ENCODE measurements at regions not wholly inside any gene's neighbourhood (a gene's known extent, or its start where the extent isn't known, plus 50 kb on each side); places are given as distances from the start of the nearest gene placed in this dataset.
"Not testable (repeated sequence)": the region's sequence is repeated elsewhere in the genome, so short reads cannot be mapped to it uniquely, and the experiment has no call there.

DNA sequence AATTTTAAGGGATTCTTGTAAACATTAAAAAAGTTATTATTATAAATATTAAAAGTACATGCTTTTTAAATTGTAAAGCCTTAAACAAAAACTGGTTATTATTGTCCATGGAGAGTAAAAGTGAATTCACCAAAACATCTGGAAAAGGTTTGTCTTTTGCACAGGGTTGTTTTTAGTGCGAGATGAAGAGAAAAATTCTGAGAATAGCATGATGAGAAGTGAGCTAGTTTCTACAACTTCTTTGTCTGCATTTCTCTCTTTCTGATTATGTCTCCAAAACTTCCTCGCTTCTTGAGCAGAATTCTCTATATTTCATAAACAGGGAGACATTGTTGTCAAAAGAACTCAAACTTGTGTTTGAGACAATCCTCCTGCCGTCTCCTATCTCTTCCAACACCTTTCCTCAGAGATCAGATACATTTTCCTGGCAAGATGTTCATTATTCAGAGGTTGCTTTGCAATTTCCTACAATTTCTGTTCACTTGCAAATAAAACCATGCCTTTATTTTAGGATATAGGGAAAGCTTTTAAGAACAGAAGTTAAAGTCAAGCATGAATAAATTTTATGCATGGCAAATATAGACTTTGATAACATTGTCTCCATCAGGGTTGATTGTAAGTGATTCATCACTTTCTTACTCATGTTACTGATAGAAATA, 372.1 kb upstream of the NPVF start:
- no peak for DNase-seq (ENCODE audit: low read depth, low spot score)
- no peak for TF ChIP-seq CTCF (IDR thresholded peaks at IDR 0.05; ENCODE audit: low read depth, low read length)
- ChIA-PET CTCF (no interaction called here), POLR2A (no interaction called here)
- no peaks in the 10 kb centered on the region for H3K27me3 ChIP-seq (ENCODE audit: control insufficient read depth, insufficient read depth, low read length)
- H3K27ac ChIP-seq (ENCODE audit: low read depth, low read length): no peak overlapping the region
- no peak overlapping the region for H3K4me3 ChIP-seq (ENCODE audit: low read depth, low read length)
- H3K9me3 ChIP-seq (ENCODE audit: control insufficient read depth, insufficient read depth, low read length): no peaks in the 10 kb centered on the region

- DNase-seq (ENCODE audit: low read depth, low spot score); H3K27ac ChIP-seq (ENCODE audit: low read depth, low read length); POLR2A ChIA-PET; H3K27me3 ChIP-seq (ENCODE audit: control insufficient read depth, insufficient read depth, low read length); H3K4me3 ChIP-seq (ENCODE audit: low read depth, low read length); H3K9me3 ChIP-seq (ENCODE audit: control insufficient read depth, insufficient read depth, low read length): not testable (repeated sequence)
- CTCF ChIA-PET: interaction anchor here (0.6 kb wide), 1 partner anchor 650 kb away, joined by 5 read pairs; no protein-coding TSS in a partner anchor
Observed at GRCh38 chr7:25602730-25603426, 374.6 kb upstream of the NPVF start.

GRCh38 chr7:25603427-25603740, 375.1 kb upstream of the NPVF start:
- H3K9me3 ChIP-seq (ENCODE audit: control insufficient read depth, insufficient read depth, low read length); POLR2A ChIA-PET; CTCF ChIA-PET; H3K4me3 ChIP-seq (ENCODE audit: low read depth, low read length); DNase-seq (ENCODE audit: low read depth, low spot score); H3K27ac ChIP-seq (ENCODE audit: low read depth, low read length); H3K27me3 ChIP-seq (ENCODE audit: control insufficient read depth, insufficient read depth, low read length): not testable (repeated sequence)

- ChIA-PET POLR2A (no interaction called here), CTCF (interaction anchor here (1.7 kb wide), 1 partner anchor 46 kb away, joined by 6 read pairs; no protein-coding TSS in a partner anchor)
- H3K27me3 ChIP-seq (ENCODE audit: control insufficient read depth, insufficient read depth, low read length): no peaks in the 10 kb centered on the region
- H3K4me3 ChIP-seq (ENCODE audit: low read depth, low read length): no peak overlapping the region
- DNase-seq (ENCODE audit: low read depth, low spot score): no peak
- no peaks in the 10 kb centered on the region for H3K9me3 ChIP-seq (ENCODE audit: control insufficient read depth, insufficient read depth, low read length)
- TF ChIP-seq CTCF (IDR thresholded peaks at IDR 0.05; ENCODE audit: low read depth, low read length): no peak
- no peak overlapping the region for H3K27ac ChIP-seq (ENCODE audit: low read depth, low read length)
Observed at GRCh38 chr7:25611196-25611595, 382.9 kb upstream of the NPVF start.

DNA sequence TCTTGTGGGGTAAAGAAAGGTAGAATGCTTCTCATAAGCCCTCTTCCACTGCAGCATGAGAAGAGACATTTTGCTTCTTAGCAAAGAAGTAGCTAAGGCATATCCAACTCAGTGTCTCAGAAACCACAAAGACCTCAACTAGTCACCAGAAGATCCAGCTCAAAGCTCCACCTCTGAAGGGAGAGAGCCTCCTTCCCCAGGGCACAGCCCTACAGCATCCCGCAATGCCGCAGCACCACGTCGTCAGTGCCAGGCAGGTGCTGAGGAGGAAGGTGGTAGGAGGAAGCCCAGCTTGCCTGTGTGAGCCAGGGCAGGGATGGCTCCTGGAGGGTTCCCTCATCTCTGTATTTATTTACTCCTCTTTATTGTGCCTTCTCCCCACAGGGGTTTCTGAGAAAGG, 385.6 kb upstream of the NPVF start:
- H3K27me3 ChIP-seq (ENCODE audit: control insufficient read depth, insufficient read depth, low read length): no peaks in the 10 kb centered on the region
- CTCF ChIA-PET: no interaction called here
- DNase-seq (ENCODE audit: low read depth, low spot score): no peak
- no peak for TF ChIP-seq CTCF (IDR thresholded peaks at IDR 0.05; ENCODE audit: low read depth, low read length)
- H3K4me3 ChIP-seq (ENCODE audit: low read depth, low read length): no peak overlapping the region
- no peak overlapping the region for H3K27ac ChIP-seq (ENCODE audit: low read depth, low read length)
- POLR2A ChIA-PET: no interaction called here
- H3K9me3 ChIP-seq (ENCODE audit: control insufficient read depth, insufficient read depth, low read length): no peaks in the 10 kb centered on the region

DNA sequence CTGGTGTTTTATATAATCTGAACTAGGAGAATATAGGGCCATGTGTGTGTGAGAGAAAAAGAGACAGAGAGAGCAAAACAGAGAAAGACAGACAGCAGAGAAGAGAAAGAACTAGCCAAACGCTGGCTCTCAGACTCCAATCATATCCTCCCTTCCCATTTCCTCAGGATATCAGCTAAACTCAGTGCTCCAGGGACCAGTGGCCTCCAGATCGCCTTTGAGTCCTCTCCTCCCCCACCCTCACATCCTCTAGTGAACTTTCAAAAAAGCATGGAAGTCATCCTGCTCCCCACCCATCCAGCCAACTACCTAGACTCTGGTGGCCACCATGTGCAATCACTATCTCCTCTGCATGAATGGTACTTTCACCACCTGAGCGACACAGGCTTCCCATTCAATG, 386.1 kb upstream of the NPVF start:
- CTCF ChIA-PET: interaction anchor here (0.6 to 2.1 kb wide), 2 partner anchors 49 to 386 kb away, joined by 3 to 7 read pairs; partner anchors contain the start of gene NPVF
- POLR2A ChIA-PET: no interaction called here

More for the DNA sequence above, 386.1 kb upstream of the NPVF start:
- TF ChIP-seq CTCF (IDR thresholded peaks at IDR 0.05; ENCODE audit: low read depth, low read length): no peak
- H3K4me3 ChIP-seq (ENCODE audit: low read depth, low read length): no peak overlapping the region
- no peaks in the 10 kb centered on the region for H3K27me3 ChIP-seq (ENCODE audit: control insufficient read depth, insufficient read depth, low read length)
- no peak overlapping the region for H3K27ac ChIP-seq (ENCODE audit: low read depth, low read length)
- DNase-seq (ENCODE audit: low read depth, low spot score): no peak
- no peaks in the 10 kb centered on the region for H3K9me3 ChIP-seq (ENCODE audit: control insufficient read depth, insufficient read depth, low read length)

Data from AG04450 (cell line).